ENCODE measurements at regions not wholly inside any gene's neighbourhood (a gene's known extent, or its start where the extent isn't known, plus 50 kb on each side); places are given as distances from the start of the nearest gene placed in this dataset.
"Not testable (repeated sequence)": the region's sequence is repeated elsewhere in the genome, so short reads cannot be mapped to it uniquely, and the experiment has no call there.

DNA sequence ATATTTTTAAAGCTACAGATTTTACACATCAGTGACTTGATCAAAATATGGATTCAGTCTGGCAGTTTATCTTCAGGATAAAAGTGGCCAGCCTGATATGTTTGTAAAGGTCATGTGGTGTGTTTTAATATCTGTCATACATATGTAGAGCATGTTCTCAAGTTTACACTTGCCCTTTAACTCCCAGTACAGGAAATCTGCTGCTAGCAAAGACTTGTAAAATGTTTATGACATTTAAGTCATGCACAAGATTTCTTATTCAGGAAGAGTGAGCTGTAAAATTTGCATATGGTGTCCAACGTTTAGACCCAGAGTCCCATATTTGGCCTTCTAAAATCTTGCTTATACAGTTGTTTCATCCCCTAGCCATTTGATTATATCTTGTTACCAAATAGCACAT lies 197.5 kb upstream of the FLRT2 start:
- no peak for DNase-seq

- DNase-seq: no peak
Measured at GRCh38 chr14:85333313-85333712, 196.6 kb upstream of the FLRT2 start.

DNA sequence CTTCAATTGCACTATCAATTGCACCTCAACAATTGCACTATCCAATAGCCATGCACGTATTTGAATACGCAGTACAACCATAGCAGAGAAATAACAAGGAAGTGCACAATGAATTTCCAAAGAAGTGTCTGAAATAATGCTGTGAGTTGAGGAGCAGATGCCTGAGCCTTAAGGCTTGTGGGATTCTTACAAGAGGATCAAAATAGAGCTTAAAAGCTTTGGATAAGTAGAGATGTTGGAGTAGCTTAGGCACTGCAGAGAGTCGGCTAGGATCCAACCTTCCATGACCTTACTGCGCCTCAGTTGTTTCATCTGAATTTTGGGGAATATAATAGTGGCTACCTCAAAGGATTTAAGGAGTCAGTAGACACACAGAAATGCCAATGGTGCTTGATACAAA lies 196.1 kb upstream of the FLRT2 start:
- no peak for DNase-seq

DNA sequence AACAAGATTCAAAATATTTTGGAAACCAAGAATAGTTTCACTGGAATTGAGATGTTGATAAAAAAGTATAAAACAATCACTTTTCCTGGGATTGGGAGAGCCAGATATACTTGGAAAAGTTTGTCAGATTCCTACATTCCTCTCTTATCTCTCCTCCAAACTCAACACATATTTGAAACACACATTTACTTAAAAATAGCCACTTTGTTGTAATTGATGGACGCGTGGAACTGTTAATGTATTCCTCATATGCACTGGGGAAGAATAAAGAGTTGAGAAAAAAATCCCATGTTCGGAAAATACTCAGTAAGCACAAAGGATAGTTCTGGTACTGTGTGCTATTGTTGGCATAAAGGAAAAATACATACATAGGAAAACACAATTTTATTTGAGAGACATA lies 195.6 kb upstream of the FLRT2 start:
- no peak for DNase-seq

- no peak for DNase-seq
Measured at GRCh38 chr14:85336257-85336656, 193.7 kb upstream of the FLRT2 start.

- no peak for DNase-seq
Measured at GRCh38 chr14:85336817-85337216, 193.1 kb upstream of the FLRT2 start.

GRCh38 chr14:85338895-85339294 lies 191.0 kb upstream of the FLRT2 start:
- DNase-seq: no peak

- DNase-seq: no peak
Measured at GRCh38 chr14:85342858-85343607, 186.9 kb upstream of the FLRT2 start.

DNA sequence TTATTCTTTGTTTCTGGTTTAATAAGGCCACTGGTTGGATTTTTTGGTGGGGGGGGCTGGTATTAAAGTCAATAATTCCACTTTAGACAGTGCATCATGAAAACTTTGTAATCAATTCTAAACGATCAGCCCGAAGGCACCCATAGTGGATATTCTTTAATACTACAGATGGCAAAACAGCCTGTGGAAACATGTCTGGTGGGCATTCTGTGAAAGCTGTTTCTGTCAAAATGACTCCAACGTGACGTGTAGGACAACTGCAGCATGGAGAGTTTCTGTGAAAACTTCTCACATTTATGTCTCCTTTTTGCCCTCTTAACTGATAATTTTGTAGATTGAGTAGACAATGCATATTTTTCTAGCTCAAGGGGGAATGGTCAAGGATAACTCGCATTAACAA lies 185.8 kb upstream of the FLRT2 start:
- no peak for DNase-seq

DNA sequence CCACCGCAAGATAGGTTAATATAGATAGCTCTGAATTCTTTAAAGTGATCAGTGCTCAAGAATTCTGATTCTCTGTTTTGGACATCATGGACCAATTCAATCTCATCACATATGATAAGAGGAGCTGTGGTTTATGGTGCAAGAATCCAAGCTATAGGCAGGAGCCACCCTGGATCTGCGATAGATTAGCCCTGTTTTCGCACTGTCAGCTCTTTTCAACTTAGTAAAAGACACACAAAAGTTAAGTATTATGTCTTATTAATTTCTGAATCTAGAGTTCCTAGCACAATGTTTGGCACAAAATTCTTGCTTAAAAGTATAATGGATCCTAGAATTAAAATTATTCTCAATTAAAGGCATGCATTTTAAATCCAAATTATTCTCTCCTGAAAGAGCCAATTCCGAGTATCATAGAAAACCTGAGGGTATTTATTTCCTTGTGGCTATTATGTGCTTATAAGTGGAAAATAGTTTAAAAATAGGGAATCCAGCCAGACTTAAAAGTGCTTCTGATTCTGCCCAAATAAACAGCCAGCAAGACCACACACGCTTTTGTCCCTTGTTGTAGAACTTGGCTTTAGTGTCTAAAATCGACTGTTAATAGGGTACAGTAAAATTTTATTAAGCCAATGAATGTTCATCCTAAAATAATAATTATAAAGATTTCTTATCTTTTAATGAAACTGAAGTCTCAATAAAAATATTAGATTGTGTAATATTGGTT lies 184.9 kb upstream of the FLRT2 start:
- no peak for DNase-seq

DNA sequence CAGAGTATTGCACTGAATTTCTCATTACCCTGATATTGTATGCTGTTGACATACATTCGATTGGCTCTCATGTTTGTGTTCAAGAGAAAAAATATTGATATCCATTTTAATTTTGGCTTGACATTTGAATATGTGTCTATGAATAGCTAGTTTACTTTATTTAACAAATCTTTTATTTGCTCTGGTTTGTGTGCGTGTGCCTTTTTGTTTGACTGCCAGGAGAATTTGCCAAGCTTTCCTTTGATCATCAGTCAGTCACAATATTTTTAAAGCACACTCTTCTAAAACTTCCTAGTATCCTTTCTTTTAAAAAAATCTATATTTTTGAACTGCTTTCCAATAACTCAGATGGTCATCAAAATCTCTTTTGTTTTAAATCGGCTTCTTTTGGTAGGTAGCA lies 179.3 kb upstream of the FLRT2 start:
- no peak for DNase-seq

DNA sequence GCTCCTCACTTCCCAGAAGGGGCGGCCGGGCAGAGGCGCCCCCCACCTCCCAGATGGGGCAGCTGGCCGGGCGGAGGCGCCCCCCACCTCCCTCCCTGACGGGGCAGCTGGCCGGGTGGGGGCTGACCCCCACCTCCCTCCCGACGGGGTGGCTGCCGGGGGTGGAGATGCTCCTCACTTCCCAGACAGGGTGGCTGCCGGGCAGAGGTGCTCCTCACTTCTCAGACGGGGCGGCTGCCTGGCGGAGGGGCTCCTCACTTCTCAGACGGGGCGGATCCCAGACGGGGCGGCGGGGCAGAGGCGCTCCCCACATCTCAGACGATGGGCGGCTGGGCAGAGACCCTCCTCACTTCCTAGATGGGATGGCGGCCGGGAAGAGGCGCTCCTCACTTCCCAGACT lies 177.4 kb upstream of the FLRT2 start:
- not testable (repeated sequence) for DNase-seq

DNA sequence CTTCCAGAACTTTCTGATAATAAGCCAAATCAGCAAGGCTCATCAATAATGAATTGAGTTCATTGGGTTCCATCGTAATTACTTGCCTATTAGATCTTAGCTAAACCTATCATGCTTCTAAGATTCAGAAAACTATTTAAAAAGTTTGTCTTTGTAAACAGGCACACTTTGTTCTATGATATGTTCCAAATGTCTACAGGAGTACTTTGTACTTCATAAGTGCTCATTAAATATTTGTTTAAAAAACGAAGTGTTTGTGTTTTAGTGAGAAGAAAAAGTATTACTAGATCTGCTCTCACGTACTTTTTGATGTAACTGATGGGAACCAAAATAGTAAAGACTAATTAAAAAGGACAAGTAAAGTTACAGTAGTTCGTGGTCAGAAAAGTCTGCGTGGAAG lies 172.8 kb upstream of the FLRT2 start:
- DNase-seq: no peak

GRCh38 chr14:85358136-85358785 lies 171.7 kb upstream of the FLRT2 start:
- no peak for DNase-seq

GRCh38 chr14:85359505-85359904 lies 170.4 kb upstream of the FLRT2 start:
- no peak for DNase-seq

DNA sequence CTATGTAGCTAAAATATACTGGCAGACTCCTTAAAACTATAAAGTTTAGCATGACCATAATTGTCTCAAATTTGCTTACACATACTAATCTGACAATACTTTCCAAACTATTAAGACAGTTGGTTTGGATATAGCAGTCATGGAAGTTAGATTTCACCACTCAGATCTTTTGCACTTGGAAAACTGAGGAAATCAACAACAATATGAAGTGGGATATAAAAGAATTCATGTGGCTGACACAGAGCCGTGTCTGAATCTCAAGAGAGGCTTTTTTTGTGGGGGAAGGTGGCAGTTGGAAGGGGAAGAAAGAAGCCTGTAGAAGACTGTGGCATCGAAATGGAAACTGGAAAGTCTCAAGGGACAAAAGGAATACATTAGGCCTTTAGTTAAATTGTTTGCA lies 166.6 kb upstream of the FLRT2 start:
- no peak for DNase-seq

- no peak for DNase-seq
Measured at GRCh38 chr14:85366226-85366625, 163.7 kb upstream of the FLRT2 start.

- no peak for DNase-seq
Measured at GRCh38 chr14:85380881-85381280, 149.1 kb upstream of the FLRT2 start.

DNA sequence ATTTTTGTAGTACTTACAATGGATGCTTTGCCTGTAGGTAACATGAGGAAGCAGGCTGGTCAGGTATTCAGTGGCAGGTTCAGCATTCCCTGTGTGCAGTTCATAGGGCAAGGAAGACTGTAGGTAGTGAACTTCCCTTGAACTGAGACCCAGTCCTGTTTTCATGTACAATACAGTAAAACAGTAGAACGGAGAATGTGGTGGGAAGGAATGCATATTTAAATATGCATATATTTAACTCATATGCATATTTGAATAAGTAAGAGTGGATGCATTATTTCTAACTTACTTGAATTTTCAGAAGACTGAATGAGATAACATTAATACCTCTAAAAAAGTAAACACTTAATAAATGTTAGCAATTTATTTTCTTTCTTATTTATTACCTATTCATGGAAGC lies 147.6 kb upstream of the FLRT2 start:
- no peak for DNase-seq

DNA sequence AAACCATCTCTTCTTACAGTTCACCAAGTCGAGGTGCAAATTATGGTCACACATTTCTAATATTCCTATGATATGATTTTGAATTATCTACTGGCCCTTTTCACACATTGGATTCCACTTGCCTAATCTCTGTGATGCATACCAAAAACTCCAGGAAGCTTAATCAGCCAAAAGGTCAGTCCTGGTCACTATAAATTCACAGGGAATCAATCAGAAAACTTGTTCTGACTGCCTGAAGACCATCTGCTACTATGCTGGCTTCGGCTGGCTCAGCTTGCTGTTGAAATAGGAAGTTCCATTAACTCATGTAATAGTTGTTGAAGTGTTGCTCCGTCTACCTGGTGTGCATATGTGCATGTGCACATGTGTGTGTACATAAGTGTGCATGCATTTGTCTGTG lies 142.8 kb upstream of the FLRT2 start:
- DNase-seq: no peak

DNA sequence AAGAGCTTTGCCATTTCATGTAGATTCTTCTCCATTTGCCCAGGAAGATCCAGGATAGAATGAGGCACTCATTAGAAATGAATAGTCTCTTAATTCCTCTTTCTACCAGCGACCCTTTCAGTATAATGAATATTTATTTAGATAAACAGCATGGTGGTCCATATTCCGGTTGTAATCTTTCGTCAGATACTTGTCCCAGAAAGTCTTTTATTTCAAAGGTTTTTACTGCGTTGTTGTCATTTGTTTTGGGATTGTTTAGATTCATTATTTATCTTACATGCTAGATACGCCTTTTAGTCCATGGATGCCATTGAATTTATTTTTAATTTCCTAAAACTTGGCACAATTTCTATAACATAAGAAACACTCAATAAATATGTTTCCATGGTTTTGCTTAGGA lies 139.7 kb upstream of the FLRT2 start:
- no peak for DNase-seq

DNA sequence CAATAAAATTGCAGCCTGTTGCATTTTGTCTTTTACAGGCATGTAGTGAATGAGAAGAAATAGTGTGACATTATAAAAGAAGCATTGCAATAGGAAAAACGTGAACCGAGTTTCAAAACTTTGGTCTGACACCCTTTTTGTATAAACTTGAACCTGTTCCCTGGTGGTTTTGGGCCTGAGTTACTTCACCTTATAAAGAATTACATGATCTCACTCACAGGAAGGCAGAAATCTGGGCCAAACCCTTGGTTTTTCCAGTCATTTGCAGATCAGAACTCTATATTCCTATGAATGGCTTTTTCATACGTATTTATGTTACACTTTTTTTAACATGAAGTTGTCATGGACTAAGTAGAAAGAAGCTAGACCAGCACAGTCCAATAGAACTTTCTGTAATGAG lies 138.5 kb upstream of the FLRT2 start:
- DNase-seq: no peak

DNA sequence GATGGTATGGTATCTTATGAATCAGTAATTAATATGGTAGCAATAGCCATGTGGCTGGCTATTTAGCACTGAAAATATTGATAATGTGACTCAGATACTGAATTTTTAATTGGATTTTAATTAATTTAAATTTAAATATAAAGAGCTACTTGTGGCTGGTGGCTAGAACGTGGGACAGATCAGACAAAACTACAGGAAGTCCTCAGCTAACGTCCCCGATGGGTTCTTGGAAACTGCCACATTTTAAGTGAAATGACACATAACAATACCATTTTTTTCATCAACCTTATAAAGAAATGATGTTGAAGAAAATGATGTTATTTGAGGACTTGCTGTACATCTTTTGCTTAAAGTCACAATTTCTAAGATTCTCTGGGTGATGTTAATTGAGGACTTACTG lies 138.1 kb upstream of the FLRT2 start:
- DNase-seq: no peak

GRCh38 chr14:85399186-85399585 lies 130.8 kb upstream of the FLRT2 start:
- no peak for DNase-seq

Measured in NCI-H345 (cell line).